Stimulated activated CD4-positive, alpha-beta T cell treated with anti-CD3 and anti-CD28 coated beads, Interleukin-1b, Interleukin-23, amount 100 ng/mL, for 4 hours (primary cell): ENCODE measurements at regions not wholly inside any gene's neighbourhood (a gene's known extent, or its start where the extent isn't known, plus 50 kb on each side); places are given as distances from the start of the nearest gene placed in this dataset.
"Not testable (repeated sequence)": the region's sequence is repeated elsewhere in the genome, so short reads cannot be mapped to it uniquely, and the experiment has no call there.

ENCODE experiments used
- DNase-seq, 2 donors: peaks; one replicate each; pipeline ENCODE4 v3.0.0-alpha.2; 2020; ENCODE audit warnings: low read depth in 2 of 2

DNA sequence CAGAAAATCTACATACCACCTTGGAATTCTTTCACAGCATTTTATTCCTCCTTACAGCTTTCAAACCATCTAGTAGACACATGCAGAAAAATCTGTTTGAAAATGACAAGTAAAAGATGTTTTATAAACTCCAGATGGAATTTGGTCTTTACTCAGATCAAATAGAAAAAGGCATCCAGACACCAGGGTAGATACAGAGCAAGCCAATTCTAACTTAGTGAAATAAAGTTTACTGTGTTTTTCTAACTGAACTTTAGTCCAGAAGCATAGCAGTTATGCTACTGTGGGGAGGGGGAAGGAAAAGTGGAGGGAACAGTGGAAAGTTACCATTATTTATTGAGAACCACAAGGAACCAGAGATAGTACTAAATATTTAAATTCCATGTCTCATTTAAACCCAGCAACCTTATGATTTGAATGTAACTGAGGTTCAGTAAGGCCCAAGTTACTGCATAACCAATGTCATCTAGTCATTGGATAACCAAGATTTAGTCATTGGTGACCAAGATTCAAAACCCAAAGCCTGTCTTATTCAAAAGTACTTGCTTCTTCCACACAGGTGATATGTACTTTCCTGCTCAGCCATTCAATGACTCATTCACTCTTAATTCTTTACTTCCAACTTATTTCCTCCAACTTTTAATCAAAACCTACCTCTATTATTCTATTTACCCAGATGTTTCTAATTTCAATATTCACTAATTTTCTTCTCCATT lies 57.7 kb downstream of the RAD51AP2 start:
- DNase-seq = no peak

DNA sequence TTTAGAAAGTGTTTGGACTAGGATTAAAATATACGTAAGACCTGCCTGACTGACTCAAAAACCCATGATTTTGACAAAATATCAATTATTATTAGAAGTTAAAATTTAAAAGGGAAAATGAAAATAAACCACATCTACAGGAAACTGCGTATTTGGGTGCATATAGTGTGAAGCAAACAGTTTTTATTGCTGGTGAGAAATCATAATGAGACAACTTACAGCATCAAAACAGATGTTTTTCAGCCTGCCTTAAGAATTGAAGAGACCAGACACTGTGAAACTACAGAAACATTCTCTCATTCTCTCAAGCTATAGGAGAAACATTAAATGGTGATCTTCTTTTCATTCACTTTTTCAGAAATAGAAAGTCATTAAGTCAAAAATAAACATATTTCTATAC lies 62.9 kb downstream of the RAD51AP2 start:
- no peak for DNase-seq

DNA sequence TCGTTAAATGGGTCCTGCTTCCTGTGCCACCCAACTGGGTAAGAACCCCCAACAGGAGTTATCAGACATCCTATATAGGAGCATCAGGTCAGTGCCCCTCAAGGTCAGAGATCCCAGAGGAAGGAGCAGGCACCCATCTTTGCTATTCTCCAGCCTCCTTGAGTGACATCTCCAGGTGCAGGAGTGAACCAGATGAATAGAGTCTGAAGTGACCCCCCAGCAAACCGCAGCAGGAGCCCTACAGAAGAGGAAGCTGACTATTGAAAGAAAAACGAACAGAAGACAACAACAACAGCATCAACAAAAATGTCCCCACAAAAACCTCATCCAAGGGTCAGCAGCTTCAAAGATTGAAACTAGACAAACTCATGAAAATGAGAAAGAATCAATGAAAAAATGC lies 72.0 kb downstream of the RAD51AP2 start:
- DNase-seq = not testable (repeated sequence)

DNA sequence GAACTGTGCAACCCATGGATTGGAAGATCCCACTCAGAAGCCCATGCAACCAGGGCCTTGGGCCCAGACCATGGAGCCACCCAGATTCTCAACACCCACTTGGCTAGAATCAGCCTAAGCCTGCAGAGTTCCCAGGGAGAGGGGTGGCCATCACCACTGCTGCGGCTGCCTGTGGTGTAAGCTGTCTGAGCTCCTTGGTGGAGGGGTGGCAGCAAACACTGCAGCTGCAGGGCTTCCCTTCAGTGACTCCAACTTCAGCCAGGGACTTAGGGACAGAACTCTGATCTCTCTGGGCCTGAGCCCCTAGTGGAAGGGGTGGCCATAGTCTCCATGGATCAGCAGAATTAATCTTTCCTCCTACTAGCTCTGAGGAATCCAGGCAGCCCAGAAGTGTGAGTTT lies 72.5 kb downstream of the RAD51AP2 start:
- no peak for DNase-seq

DNA sequence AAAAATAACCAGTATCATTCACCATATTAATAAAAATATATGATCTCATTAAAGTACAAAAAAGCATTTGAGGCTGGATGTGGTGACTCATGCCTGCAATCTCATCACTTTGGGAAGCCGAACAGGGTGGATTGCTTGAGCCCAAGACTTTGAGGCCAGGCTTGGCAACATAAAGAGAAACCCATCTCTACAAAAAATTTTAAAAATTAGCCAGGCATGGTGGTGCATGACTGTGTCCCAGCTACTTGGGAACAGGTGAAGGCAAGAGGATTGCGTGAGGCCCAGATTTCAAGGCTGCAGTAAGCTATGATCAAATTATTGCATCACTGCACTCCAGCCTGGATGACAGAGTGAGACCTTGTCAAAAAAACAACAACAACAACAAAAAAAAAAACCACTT lies 75.9 kb downstream of the RAD51AP2 start:
- no peak for DNase-seq

DNA sequence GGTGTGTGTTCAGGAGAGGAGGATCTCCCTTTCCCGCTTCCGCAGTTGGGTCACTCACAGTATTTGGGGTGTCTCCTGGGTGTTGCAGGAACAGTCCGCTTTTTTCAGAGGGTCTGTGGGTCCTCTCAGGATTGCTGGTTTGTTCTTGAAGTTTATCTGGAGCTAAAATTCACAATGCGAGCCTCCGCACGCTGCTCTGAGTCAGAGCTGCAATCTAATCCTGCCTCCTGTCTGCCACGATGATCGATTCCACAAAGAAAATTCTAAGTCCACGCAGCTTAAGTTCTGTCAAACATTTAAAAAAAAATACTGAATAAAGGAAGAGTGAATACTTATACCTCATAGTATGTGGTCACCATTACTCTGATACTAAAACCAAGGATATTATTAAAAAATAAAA lies 76.5 kb downstream of the RAD51AP2 start:
- no peak for DNase-seq

DNA sequence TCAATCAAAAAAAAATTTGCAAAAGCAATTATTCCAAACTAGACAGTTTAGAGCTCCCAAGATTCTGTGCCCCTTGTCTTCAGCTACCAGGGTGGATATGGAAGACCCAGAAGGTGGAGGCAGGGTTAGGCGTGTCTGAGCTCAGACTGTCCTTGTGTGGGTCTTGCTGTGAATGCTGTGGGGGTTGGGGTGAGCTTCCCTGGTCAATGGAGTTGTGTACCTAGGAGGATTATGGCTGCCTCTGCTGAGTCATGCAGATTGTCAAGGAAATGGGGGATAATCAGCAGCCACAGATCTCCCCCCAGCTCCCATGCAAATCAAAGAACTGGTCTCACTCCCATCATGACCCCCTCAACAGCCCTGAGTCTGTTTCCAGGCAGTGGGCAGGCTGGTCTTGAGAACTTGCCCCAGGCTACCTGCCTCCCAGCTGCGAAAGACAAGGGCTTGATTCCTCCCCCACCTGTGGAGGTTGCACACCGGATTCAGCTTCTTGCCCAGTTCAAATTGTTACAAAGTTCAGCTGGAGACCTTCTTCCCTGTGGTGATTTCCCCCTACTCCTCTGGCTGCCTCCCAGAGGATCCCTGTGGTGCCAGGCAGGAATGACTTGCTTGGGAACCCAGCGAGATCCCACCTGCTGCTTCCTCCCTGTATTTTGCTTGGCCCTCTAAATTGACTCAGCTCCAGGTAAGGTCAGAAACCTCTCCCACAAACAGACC lies 77.0 kb downstream of the RAD51AP2 start:
- no peak for DNase-seq

DNA sequence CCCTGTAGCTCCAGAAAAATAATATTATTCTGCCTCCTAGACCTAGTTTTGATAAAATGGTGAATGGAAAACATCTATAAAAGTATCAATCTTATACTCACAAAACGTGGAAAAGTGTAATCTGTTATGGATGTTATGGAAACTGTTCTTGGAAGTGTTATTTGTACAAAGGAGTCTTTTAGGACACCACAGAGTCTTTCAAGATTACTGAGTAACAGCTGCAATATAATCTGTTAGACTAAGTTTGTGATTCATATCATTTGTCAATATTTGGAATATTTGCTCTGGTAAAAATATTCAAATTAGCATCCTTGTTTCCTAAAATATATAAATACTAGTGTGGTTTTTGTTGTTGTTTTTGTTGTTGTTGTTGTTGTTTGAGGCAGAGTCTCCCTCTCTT lies 87.9 kb downstream of the RAD51AP2 start:
- no peak for DNase-seq

DNA sequence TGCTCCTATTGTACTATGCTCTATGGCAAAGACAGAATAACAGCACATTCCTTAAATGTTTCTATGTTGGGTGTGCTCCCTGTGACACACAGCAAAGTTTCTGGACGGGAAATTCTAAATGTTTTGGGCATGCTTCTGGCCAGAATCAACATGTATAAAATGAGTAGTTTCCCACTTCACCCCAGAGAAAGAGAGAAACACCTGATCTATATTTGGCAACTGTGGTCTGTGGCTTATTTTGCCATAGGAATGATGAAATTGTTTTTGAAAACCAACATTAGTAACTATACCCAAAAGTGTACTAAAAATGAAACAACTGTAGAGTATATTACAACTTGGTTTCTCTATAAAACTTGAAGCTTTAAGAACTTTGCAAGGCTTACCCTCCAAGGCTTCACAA lies 89.1 kb downstream of the RAD51AP2 start:
- no peak for DNase-seq

DNA sequence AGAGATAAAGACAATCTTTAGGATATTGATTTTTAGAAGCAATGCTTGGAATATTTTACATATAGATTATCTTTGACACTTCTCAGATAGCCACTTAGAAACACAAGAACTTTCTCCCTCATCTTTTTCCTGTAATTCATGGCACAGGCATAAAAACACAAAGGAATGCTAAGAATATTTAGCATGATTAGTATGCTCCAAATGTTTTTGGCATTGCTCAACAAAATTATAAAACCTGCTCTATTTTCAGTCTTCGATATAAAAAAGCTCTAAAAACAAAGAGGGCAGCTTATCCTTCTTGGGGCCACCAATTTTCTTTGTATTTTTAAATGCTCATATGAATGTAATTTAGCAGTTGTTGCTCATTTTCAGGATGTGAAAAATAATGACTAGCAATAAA lies 90.8 kb downstream of the RAD51AP2 start:
- no peak for DNase-seq

DNA sequence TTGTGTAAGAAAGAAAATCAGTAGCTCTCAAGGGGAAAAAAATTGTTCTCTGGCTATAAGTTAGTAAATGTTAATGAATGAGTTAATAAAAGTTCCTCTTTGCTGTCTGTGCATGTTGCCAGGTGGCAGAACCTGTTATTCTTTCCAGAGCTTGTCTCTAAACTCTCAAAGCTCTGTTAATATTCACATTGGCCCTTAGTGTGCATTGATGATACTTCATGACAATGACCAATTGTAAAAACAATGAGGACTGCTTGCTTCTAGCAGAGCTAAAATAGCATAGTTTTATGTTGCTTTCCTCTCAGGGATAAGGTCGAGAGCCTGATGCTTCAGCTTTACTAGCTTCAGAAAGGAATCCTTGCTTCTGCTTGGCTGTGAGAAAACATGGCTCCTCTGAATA lies 91.5 kb downstream of the RAD51AP2 start:
- DNase-seq = no peak

DNA sequence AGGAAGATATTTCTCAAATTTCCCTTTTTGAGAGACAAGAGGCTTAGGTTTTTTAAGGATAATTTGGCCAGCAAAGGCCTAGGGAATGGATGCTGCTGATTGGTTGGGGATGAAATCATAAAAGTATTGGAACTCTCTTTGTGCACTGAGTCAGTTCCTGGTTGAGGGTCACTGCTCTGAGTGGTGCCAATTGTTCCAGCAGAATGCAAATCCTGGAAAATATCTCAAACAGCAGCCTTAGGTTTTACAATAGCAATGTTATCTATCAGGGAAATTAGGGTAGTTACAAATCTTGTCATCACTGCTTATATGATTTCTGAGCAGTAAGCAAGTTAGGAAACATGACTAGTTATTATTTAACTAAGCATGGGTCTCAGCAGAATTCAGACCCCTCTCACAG lies 96.2 kb downstream of the RAD51AP2 start:
- no peak for DNase-seq

DNA sequence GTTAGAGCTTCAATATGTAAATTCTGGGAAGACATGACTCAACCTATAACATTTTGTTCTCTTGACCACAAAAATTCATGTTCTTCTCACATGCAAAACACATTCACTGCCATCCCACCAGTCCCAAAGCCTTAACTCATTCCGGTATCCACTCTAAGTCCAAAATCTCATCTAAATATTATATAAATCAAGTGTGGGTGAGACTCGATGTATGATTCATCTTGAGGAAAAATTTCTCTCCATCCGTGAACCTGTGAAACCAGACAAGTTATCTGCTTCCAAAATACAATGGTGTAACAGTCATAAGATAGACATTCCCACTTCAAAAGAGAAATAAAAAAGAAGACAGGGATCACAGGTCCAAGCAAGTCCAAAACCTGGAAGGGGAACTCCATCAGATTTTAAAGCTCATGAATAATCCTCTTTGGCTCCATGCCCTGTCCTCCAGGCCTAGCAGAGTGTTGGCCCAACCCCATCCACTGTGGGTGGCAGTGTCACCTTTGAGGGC lies 101.3 kb downstream of the RAD51AP2 start:
- no peak for DNase-seq

DNA sequence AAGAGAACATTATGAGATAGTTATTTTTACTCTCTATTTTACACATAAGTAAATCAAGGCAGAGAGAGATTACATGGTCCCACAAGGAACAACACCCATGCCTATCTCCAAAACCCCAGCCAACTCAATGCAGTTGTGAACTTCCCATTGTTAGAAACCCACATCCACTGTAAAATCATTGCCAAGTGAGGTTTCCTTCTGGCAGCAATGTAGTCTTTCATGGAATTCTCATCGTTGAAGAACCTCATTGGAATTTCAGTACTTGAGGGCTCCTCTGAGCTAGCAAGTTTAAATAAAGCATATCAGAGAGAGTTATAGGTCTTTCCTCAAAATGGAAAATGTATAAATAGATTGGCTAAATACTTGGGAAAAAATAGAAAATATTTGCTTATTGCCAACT lies 105.2 kb downstream of the RAD51AP2 start:
- no peak for DNase-seq

DNA sequence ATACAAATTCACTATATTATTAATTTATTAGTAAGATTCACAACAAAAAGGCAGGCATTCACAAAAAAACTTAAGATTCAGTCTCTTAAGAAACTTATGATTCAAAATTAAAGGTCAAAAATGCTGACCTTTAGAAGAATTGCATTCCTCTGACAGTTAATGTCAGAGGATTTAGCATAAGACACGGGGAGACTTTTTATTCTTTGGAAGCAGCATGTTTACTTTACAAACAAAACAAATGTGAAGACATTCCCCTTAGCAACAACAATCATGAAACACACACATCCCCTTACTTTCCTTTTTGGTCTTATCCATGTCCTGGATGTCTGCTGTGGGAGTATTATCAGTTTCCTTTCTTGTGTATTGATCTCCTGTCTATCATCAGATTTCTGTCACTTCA lies 117.1 kb downstream of the RAD51AP2 start:
- no peak for DNase-seq

DNA sequence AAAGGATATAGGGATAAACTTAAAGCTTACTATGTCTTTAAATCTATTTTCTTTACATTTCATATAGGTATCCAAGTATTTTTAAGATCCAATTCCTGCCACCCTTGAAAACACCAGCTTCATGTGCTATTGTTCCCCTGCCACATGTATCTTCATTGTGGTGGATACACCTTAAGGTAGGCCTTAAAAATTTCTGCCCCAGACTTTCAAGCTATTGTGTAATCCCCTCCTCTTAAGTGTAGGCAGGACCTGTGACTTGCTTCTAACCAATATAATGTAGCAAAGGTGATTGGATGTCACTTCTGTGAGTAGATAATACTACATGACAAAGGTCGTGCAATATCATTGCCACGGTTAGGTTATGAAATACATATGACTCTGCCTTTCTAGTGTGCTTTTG lies 119.5 kb downstream of the RAD51AP2 start:
- no peak for DNase-seq

DNA sequence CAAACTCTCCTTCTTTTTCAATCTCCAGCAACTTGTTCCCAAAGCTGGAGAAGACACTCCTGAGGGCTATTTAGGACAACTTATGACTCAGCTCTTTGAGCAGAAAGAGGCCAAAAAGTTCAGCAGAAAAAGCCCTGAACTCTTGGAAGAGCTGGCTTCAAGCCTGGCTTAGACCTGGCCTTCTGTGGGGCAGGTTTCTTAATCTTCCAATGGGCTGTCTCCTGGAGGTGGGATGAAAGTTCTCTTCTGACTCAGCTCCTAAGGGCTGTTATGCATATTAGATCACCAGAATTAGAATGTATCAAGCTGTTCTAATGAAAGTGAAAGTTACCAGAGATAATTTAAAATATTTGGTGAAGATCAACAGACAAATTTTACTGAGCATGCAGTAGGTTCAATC lies 129.4 kb downstream of the RAD51AP2 start:
- no peak for DNase-seq

DNA sequence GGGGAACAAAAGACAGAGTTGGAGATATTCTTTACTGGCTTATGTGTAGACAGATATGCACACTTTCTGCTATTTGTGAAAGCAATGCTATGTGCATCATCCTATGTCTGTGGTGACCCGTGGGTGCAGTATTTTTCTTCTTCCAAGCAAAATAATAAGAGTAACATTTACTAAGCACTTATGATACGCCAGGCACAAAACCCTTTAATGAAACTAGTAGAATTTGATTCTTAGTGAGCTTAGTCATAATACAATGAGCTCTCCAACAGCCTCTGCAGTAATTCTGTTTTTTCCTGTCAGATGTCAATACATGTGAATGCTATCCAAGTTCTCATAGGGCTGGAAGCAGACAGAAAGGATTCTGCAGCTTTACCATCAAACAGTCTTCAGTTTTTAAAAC lies 130.6 kb downstream of the RAD51AP2 start:
- no peak for DNase-seq

DNA sequence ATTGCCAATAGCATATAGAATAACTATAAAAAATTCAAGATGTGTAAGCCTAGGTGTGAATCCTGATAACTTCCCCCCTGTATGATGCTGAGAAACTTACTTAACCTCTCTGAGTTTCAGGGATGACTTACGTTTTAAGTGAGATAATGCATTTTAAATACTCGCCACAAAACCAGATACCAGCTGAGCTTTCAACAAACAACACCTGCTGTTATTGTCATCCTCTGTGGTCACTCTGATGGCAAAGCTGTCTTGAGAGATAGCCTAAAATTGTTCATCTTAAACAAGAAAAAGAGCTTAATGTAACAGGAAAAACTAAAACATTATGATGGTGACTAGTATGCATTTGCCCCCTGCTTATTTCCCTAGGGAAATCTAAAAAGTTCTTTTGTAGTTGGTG lies 131.5 kb downstream of the RAD51AP2 start:
- no peak for DNase-seq

DNA sequence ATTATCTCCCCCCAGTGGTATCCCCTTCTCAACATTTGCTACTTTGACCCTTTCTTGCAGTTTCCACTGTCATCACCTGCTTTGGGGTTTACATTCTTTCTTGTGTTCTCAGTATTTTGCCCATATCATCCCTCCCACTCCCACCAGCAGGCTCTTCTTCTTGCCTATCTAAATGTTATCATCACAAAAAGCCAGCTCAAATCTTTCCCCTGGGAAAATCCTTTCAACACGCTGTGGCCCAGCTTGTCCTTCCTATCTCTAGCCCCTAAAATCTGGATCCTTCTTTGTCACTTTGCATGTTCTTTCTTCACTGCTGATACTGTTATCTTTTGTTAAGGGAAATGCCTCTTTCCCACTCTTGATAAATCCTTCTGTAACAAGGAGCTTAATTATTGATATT lies 138.2 kb downstream of the RAD51AP2 start:
- DNase-seq = no peak

DNA sequence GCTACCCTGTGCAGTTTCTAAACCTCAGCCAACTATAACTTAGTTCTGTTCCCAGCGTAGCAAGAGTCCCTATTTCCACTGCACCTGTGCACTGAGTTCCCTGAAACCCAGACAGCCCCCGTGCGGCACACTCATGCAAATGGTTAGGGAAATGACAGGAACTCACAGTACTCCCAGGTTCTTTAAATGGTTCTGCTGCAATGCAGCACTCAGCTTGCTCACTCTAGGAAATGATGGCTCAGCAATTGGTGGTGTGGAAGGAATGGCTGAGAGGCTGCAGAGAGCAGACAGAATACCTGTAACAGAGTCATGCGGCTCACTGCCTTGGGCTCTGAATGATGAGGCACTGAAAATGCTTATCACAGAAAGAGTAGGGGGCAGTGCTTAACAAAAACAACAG lies 143.0 kb downstream of the RAD51AP2 start:
- no peak for DNase-seq

DNA sequence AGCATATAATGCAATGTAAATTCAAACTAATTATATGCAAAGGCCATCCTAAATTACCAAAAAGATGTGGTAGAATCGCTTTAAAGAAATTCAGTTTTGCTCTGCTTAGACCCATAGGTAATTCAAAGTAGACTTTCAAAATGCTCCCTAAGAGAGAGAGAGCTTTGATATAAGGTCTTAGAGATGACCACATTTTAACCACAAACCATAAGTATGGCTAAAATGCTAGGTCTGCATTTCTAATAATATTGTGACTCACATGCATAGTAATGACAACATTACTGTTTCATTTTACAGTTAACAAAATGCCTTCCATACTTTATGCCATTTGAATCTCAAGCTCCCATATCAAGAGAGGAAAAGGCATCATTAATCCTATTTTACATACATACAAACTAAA lies 144.5 kb downstream of the RAD51AP2 start:
- DNase-seq = no peak

DNA sequence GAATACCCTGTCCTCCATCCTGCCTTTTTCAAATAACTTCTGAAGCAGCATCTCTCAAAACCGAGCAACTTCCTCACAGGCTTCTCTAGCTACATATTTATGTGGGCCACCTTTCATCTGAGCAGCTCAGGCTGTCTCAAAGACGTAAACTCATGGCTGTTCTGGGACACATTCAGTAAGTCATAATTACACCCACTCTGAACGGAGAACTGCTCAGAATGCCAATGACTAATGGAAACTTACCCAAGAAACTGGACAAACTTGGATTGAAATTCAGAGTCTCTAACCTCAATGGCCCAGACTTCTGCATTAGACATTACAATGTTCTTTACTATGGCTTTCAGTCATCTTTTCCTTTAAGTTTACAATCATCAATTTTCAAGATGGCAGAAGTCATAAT lies 145.2 kb downstream of the RAD51AP2 start:
- no peak for DNase-seq

DNA sequence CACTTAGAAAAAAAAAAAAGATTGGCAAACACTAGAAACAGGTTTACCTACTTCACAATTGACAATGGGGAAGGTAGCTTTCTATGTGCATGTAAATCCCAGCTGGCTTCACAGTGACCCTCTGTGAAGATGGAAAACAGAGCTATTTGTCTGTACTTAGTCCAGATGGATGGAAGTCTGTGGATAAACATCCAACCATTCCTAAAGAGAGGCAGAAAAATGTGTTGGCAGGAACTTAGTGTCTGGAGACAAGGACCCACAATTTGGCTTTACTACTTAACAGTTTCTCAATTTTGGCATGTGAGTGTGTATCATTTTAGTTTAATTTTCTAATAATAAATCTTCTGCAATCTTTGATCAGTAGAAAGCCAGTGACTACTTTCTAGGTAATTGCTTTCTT lies 154.4 kb downstream of the RAD51AP2 start:
- DNase-seq = no peak
